ENCODE measurements at regions not wholly inside any gene's neighbourhood (a gene's known extent, or its start where the extent isn't known, plus 50 kb on each side); places are given as distances from the start of the nearest gene placed in this dataset.

GRCh38 chr7:41886901-41887311 lies 184.0 kb upstream of the INHBA start:
- TF ChIP-seq CTCF (IDR thresholded peaks at IDR 0.05) (no peak), POLR2A (IDR thresholded peaks at IDR 0.05) (no peak)
